ENCODE measurements at regions not wholly inside any gene's neighbourhood (a gene's known extent, or its start where the extent isn't known, plus 50 kb on each side); places are given as distances from the start of the nearest gene placed in this dataset.

DNA sequence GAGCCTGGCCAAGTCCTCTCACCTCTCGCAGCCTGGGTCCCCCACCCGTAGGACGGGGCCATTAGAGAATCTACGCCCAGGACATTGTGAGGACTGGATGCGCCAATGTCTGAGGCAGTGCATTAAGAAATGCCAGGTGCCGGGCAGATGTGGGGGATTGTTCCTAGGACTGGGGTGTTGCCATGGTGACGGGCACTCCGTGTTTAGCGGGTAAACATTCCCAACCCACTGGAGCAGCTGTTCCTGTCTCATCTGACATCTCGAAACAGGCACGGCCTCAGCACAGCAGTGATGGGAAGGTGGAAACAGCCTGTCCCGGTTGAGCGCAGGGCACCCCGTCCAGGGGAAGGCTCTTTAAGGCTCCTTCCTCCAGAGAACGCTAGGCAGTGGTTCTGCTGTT, 99.6 kb upstream of the RTL6 start:
- DNase-seq (ENCODE audit: low spot score) (no peak), ATAC-seq (ENCODE audit: insufficient number of reproducible peaks, low FRiP score, low read depth) (no peak)
- no peaks in the 10 kb centered on the region for H3K27me3 ChIP-seq (replicated peaks; ENCODE audit: insufficient read depth)
- no peak overlapping the region for H3K4me3 ChIP-seq
- TF ChIP-seq, protein P1, sequence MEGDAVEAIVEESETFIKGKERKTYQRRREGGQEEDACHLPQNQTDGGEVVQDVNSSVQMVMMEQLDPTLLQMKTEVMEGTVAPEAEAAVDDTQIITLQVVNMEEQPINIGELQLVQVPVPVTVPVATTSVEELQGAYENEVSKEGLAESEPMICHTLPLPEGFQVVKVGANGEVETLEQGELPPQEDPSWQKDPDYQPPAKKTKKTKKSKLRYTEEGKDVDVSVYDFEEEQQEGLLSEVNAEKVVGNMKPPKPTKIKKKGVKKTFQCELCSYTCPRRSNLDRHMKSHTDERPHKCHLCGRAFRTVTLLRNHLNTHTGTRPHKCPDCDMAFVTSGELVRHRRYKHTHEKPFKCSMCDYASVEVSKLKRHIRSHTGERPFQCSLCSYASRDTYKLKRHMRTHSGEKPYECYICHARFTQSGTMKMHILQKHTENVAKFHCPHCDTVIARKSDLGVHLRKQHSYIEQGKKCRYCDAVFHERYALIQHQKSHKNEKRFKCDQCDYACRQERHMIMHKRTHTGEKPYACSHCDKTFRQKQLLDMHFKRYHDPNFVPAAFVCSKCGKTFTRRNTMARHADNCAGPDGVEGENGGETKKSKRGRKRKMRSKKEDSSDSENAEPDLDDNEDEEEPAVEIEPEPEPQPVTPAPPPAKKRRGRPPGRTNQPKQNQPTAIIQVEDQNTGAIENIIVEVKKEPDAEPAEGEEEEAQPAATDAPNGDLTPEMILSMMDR (IDR thresholded peaks at IDR 0.05) = no peak
- no peaks in the 10 kb centered on the region for H3K4me1 ChIP-seq (ENCODE audit: control insufficient read depth in 1 of 2, low read depth in 2 of 2)
- no peaks in the 10 kb centered on the region for H3K9me3 ChIP-seq
- H3K27ac ChIP-seq = no peak overlapping the region
- H3K36me3 ChIP-seq = no peaks in the 10 kb centered on the region

DNA sequence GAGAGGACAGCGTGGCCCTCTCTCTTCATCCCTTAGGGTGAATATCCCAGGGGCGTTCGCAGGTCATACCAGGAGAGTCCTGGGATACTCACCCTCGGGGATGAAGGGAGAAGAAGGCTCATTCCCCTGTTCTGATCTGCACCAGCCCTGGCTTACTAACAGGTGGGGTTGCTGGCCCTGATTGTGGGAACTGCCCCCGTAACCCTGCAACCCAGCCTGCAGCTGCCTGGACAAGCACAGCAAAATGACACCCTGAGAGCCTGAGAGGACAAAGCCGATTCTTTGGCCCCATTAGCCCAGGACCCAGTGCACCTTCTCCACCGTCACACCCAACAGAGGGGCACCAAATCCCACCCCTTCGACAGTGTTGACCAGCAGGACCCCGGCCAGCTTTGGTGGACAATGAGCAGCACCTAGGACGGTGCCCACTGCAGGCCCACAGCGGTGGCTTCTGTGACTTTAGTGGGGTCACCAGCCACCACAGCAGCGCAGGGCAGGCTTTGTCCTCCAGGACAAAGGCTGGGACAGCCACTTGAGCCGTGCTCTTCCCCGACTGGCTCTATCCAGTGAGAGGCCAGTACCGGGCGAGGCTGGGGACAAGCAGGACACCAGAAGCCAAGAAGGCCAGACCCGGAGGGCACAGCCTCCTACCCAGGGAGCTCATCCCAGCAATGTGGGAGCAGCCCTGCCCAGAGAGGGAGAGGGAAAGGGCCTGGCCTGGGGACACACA, 98.5 kb upstream of the RTL6 start:
- Histone ChIP-seq H3K27me3 (replicated peaks; ENCODE audit: insufficient read depth) (no peaks in the 10 kb centered on the region), H3K27ac (no peak overlapping the region), H3K9me3 (no peaks in the 10 kb centered on the region), H3K4me1 (ENCODE audit: control insufficient read depth in 1 of 2, low read depth in 2 of 2) (no peaks in the 10 kb centered on the region), H3K36me3 (no peaks in the 10 kb centered on the region), H3K4me3 (no peak overlapping the region)
- TF ChIP-seq, protein P1 (IDR thresholded peaks at IDR 0.05) = no peak
- DNase-seq (ENCODE audit: low spot score) = no peak
- no peak for ATAC-seq (ENCODE audit: insufficient number of reproducible peaks, low FRiP score, low read depth)

DNA sequence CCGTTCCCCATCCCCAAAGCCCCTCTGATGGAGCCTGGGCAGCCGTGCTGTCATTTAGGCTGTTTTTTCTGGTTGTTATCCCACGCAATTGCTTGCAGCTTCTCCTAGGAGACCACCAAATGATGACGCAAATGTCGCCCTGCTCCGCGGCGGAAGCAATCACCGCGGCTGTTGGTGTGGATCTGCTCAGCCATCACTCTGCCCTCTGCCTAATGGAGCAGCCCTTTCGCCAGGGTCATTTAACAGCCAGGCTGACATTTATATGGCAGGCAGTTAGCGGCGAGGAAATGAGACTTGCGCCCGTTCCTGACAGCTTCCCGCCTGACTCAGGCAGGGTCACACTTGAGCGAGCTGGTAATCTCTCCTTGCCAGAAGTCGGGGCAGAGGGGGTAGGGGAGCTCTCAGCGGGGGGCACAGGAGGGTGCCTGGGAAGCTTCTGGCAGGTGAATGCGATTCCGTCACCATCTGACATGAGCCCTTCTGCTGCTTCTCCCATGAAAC, 97.9 kb upstream of the RTL6 start:
- TF ChIP-seq, protein P1 (IDR thresholded peaks at IDR 0.05) = no peak
- DNase-seq (ENCODE audit: low spot score) = no peak
- no peak for ATAC-seq (ENCODE audit: insufficient number of reproducible peaks, low FRiP score, low read depth)

DNA sequence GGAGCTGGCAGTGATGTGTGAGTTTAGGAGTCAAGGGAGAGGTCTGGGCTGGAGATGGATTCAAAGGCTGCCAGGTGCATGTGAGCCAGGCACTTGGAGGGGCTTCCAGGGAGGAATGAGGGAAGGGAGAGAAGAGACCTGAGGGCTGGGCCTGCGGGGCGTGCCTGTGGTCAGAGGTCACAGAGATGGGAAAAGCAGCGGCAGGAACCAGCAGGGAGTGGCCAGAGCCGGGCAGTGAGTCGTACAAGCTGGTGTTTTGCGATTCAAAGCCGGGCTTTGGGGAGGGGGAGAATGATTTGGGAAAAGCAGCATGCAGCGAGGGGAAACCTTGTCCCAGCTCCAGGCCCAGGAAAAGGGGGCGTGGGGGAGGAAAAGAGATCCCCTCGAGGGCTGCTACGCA, 96.9 kb upstream of the RTL6 start:
- Histone ChIP-seq H3K9me3 (no peaks in the 10 kb centered on the region), H3K4me1 (ENCODE audit: control insufficient read depth in 1 of 2, low read depth in 2 of 2) (no peaks in the 10 kb centered on the region), H3K27me3 (replicated peaks; ENCODE audit: insufficient read depth) (no peaks in the 10 kb centered on the region), H3K36me3 (no peaks in the 10 kb centered on the region), H3K4me3 (no peak overlapping the region), H3K27ac (no peak overlapping the region)
- TF ChIP-seq, protein P1 (IDR thresholded peaks at IDR 0.05) = no peak
- no peak for ATAC-seq (ENCODE audit: insufficient number of reproducible peaks, low FRiP score, low read depth)
- no peak for DNase-seq (ENCODE audit: low spot score)

More for the DNA sequence above, 97.9 kb upstream of the RTL6 start:
- Histone ChIP-seq H3K4me1 (ENCODE audit: control insufficient read depth in 1 of 2, low read depth in 2 of 2) (no peaks in the 10 kb centered on the region), H3K27ac (no peak overlapping the region), H3K9me3 (no peaks in the 10 kb centered on the region), H3K27me3 (replicated peaks; ENCODE audit: insufficient read depth) (no peaks in the 10 kb centered on the region), H3K4me3 (no peak overlapping the region), H3K36me3 (no peaks in the 10 kb centered on the region)

DNA sequence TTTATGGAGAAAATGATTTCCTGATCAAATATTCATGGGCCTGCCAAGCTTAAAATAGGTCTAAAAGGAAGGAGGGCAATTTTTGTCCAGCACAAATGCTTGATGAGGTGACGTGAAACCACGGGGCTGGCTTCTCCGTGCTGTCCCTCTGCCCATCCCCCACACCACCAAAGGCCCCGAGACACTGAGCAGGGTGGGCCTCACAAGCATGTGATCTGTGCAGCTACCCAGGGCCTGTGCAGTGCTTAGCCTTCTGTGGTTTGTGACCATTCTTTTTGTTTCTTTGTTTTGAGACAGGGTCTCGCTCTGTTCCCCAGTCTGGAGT, 94.8 kb upstream of the RTL6 start:
- Histone ChIP-seq H3K4me1 (ENCODE audit: control insufficient read depth in 1 of 2, low read depth in 2 of 2) (no peaks in the 10 kb centered on the region), H3K36me3 (no peaks in the 10 kb centered on the region)

More for the DNA sequence above, 94.8 kb upstream of the RTL6 start:
- DNase-seq (ENCODE audit: low spot score) (no peak), ATAC-seq (ENCODE audit: insufficient number of reproducible peaks, low FRiP score, low read depth) (no peak)
- TF ChIP-seq, protein P1 (IDR thresholded peaks at IDR 0.05) = no peak
- Histone ChIP-seq H3K27ac (no peak overlapping the region), H3K27me3 (replicated peaks; ENCODE audit: insufficient read depth) (no peaks in the 10 kb centered on the region), H3K9me3 (no peaks in the 10 kb centered on the region), H3K4me3 (no peak overlapping the region)
